GM12865 (cell line): ENCODE measurements at regions not wholly inside any gene's neighbourhood (a gene's known extent, or its start where the extent isn't known, plus 50 kb on each side); places are given as distances from the start of the nearest gene placed in this dataset.

Source experiments
- DNase-seq: peaks from one replicate; pipeline ENCODE4 v3.0.0; 2010; ENCODE audit warnings: low read depth
- H3K4me3 ChIP-seq: 2 replicates; pipeline ENCODE4 v1.5.1; 2011; ENCODE audit warnings: mild to moderate bottlenecking, low read depth, low read length, control low read depth
- TF ChIP-seq, protein P1 (sequence below): IDR thresholded peaks from 2 replicates; pipeline ENCODE4 v1.5.1; 2011; ENCODE audit warnings: low read length, control low read depth, low read depth, inconsistent platforms; ENCODE audit not compliant: insufficient read depth; ENCODE audit errors: missing control alignments

DNA sequence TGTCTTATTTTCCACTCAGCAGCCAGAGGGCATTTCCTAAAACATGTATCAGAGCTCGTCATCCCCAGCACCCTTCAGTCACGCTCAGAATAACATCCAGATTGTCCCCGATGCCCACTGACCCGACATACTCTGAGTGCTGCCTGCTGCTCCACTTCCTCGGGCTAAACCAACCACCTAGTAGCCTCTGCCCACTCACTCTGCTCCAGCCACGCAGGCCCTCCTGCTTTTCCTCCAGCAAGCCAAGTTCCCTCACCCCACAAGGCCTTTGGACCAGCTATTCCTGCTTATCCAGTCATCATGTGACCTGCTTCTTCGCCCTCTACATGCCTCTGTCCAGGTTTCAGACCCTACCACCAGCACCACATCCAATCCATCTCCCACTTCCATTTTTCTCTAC, 454.2 kb downstream of the CD83 start:
- TF ChIP-seq, protein P1, sequence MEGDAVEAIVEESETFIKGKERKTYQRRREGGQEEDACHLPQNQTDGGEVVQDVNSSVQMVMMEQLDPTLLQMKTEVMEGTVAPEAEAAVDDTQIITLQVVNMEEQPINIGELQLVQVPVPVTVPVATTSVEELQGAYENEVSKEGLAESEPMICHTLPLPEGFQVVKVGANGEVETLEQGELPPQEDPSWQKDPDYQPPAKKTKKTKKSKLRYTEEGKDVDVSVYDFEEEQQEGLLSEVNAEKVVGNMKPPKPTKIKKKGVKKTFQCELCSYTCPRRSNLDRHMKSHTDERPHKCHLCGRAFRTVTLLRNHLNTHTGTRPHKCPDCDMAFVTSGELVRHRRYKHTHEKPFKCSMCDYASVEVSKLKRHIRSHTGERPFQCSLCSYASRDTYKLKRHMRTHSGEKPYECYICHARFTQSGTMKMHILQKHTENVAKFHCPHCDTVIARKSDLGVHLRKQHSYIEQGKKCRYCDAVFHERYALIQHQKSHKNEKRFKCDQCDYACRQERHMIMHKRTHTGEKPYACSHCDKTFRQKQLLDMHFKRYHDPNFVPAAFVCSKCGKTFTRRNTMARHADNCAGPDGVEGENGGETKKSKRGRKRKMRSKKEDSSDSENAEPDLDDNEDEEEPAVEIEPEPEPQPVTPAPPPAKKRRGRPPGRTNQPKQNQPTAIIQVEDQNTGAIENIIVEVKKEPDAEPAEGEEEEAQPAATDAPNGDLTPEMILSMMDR = no peak
- no peak overlapping the region for H3K4me3 ChIP-seq
- no peak for DNase-seq

DNA sequence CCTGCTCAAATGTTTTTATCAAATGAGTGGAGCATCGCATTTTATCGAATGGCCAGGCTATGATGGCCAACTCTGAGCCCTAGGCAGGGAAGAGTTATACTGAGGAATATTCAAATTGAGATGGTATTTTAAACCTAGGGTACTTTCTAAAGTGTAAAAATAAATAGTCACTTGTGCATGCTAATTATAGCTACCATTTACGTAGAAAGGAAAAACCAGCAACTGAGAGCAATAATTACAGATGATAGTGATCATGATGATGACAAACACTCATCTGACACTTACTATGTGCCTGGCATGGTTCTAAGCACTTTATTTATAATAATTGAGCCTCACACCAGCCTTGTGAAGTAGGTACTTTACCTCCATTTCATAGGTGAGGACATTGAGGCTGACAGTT, 455.7 kb downstream of the CD83 start:
- TF ChIP-seq, protein P1 = no peak
- no peak for DNase-seq
- no peak overlapping the region for H3K4me3 ChIP-seq

DNA sequence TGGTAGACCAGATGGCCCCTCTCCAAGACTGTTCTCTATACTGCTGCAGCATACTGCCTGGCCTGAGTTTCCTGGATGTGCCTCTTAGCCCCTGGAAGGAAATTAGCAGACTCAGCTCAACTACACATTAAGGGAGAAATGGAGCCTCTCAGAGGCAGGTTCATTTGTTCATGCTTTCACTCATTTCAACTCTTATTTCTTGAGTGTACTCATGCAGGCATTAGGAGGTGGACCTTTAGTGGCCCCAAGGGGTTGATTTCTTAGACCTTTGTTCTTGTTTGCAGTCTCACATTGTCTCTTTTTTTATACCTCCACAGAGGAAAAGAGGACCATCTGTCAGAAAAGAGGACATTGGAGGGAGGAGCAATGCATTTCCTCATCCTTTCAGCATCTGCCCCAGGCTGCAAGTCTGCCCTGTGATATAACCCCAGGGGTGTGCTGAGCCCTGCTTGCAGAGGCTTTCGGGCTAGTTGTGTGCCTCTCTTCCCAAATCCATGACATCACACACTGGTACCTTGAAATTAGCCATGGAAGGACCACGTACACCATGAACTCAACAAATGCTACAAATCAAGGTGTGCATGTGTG, 456.2 kb downstream of the CD83 start:
- DNase-seq = no peak
- no peak overlapping the region for H3K4me3 ChIP-seq
- TF ChIP-seq, protein P1 = no peak

DNA sequence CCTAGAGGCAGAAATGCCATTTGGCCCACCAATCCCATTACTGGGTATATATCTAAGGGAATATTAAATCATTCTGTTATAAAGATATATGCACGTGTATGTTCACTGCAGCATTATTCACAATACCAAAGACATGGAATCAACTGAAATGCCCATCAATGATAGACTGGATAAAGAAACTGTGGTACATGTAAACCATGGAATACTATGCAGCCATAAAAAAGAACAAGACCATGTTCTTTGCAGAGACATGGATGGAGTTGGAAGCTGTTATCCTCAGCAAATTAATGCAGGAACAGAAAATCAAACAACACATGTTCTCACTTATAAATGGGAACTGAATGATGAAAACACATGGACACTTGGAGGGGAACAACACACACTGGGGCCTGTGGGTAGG, 458.4 kb downstream of the CD83 start:
- no peak for DNase-seq
- TF ChIP-seq, protein P1 = no peak

DNA sequence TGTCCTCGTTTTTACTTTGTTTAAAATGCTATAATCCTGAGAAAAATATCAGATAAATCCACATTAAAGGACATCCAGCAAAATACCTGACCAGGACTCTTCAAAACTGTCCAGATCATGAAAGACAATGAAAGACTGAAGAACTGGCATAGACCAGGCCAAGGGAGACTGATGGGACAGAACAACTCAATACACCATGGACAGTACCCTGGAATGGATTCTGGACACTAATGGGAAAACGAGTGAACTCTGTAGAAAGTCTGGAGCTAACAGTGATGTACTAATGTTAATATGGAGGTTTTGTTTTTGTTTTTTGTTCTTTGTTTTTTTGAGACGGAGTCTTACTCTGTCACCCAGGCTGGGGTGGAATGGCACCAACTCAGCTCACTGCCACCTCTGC, 461.4 kb downstream of the CD83 start:
- DNase-seq = no peak
- no peak overlapping the region for H3K4me3 ChIP-seq
- TF ChIP-seq, protein P1 = no peak

More for the DNA sequence above, 458.4 kb downstream of the CD83 start:
- no peak overlapping the region for H3K4me3 ChIP-seq

DNA sequence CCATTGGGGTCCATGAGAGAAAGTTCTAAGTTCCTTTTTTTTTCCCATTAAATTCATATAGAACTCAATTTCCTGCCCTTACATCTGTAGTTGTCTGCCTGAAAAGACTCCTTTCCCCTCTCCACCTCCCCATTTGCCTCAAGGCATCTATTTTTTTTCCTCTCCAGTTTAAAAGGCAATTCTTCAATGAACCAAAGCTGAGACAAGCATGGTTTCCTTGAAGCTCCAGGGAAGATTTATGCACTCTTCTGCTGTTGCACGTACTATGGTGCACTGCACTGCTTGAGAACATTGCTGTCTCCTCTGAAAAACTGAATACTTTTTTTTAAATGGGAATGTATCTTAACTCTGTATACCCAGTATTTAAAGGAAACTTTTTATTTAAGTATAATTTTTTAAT, 465.2 kb downstream of the CD83 start:
- no peak for DNase-seq
- no peak overlapping the region for H3K4me3 ChIP-seq

More for the DNA sequence above, 465.2 kb downstream of the CD83 start:
- TF ChIP-seq, protein P1 = no peak
